PFSK-1 (cell line): ENCODE measurements at regions not wholly inside any gene's neighbourhood (a gene's known extent, or its start where the extent isn't known, plus 50 kb on each side); places are given as distances from the start of the nearest gene placed in this dataset.

ENCODE experiments used
- FOXP2 ChIP-seq: optimal IDR thresholded peaks from 2 replicates; pipeline ENCODE3; 2011; ENCODE audit warnings: borderline replicate concordance, control low read depth, inconsistent platforms; ENCODE audit not compliant: insufficient read depth; ENCODE audit errors: extremely low read length, extremely low read depth
- POLR2AphosphoS5 ChIP-seq: IDR thresholded peaks from 2 replicates; pipeline ENCODE4 v1.6.1; 2012; ENCODE audit warnings: low read depth, mild to moderate bottlenecking, control low read depth, low read length, moderate library complexity
- REST ChIP-seq, 2 experiments: IDR thresholded peaks; 2 replicates each; pipeline versions ENCODE4 v1.6.1 to v1.8.0; 2011 to 2012; ENCODE audit warnings: low read depth in 2 of 2, low read length in 2 of 2, control low read depth in 1 of 2, inconsistent platforms in 1 of 2, mild to moderate bottlenecking in 1 of 2, moderate library complexity in 1 of 2; ENCODE audit not compliant: insufficient read depth in 1 of 2
- SIN3A ChIP-seq: IDR thresholded peaks from 2 replicates; pipeline ENCODE4 v1.6.1; 2012; ENCODE audit warnings: mild to moderate bottlenecking, low read length, moderate library complexity, borderline replicate concordance; ENCODE audit not compliant: insufficient read depth
- TAF1 ChIP-seq: IDR thresholded peaks from 2 replicates; pipeline ENCODE4 v1.6.1; 2012; ENCODE audit warnings: low read length, control low read depth, borderline replicate concordance; ENCODE audit not compliant: insufficient read depth

DNA sequence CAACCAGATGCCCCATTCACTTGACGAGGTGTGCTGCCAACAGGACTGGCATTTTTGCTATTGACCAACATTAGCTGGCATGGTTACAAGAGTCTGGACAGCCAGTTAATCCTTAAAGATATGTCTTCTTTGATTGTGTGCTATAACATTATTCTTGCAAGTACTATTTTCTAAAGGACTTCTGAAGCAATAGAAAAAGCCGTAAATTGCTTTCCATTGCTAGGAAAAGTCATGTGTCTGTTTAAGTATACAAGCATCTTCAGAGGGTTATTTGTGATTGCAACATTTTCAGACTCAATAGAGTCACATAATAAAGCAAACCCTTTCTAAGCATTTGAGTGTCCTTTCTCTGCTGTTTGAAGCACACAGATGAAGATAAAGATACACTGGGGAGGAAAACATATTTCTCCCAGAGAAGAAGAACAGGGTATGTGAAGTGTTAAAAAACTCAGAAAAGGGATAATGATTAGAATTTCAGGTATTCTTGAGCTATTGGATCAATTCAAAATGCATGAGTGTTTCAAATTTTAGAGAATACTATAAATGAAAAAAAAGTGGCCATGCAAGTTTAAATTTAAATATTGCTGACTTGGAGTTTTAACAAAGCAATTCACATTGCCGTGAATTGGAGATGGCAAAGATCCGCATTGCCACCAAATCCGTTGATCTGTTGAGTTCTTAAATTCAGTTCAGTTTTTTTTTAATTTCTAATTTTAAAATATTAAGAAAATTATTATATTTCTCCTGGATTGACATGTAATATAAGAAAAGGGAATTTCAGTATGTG, 191.7 kb upstream of the MAP3K7 start:
- no peak for TF ChIP-seq POLR2AphosphoS5
- no peak for TF ChIP-seq REST (IDR thresholded peaks at IDR 0.05; ENCODE audit: insufficient read depth in 1 of 2, low read depth in 2 of 2, low read length in 2 of 2)
- TF ChIP-seq FOXP2: no peak
- TF ChIP-seq SIN3A: no peak
- TF ChIP-seq TAF1: no peak

- no peak for TF ChIP-seq POLR2AphosphoS5
- TF ChIP-seq REST (IDR thresholded peaks at IDR 0.05; ENCODE audit: insufficient read depth in 1 of 2, low read depth in 2 of 2, low read length in 2 of 2): no peak
- TF ChIP-seq FOXP2: no peak
- TF ChIP-seq SIN3A: no peak
- no peak for TF ChIP-seq TAF1
Observed at GRCh38 chr6:90770778-90771177, 183.9 kb upstream of the MAP3K7 start.

DNA sequence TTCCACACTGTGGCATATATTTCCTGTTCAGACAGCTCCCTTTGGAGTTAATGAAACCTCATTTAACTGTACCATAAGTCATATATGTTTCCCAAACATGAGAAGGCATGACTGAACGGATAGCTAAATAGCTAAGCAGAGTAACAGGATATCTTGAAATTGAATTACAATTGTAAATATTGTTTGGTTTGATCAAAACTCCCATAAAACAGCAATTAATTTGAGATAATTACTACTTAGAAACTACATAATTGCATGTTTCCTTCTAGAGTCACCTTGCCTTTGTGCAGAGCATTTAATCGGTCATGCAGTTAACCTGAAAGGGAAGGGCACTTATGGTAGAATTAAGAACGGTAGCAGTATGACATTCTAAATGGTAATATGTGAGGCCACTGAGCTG, 179.0 kb upstream of the MAP3K7 start:
- TF ChIP-seq POLR2AphosphoS5 (no peak), FOXP2 (no peak), SIN3A (no peak), TAF1 (no peak), REST (IDR thresholded peaks at IDR 0.05; ENCODE audit: insufficient read depth in 1 of 2, low read depth in 2 of 2, low read length in 2 of 2) (no peak)

- TF ChIP-seq POLR2AphosphoS5 (no peak), TAF1 (no peak), FOXP2 (no peak), SIN3A (no peak), REST (IDR thresholded peaks at IDR 0.05; ENCODE audit: insufficient read depth in 1 of 2, low read depth in 2 of 2, low read length in 2 of 2) (no peak)
Observed at GRCh38 chr6:90765491-90765890, 178.6 kb upstream of the MAP3K7 start.
